SK-N-SH (cell line): ENCODE measurements at regions not wholly inside any gene's neighbourhood (a gene's known extent, or its start where the extent isn't known, plus 50 kb on each side); places are given as distances from the start of the nearest gene placed in this dataset.

ENCODE experiments used
- CTCF ChIA-PET: fragments of 300-600, 350-600 bp; formaldehyde crosslinking; extraction: SDS; loops from one replicate; lab custom pipeline; 2021; lab: Yijun Ruan, JAX
- POLR2A ChIA-PET: fragments of 350-600 bp; sonication (Branson Sonifier 250); formaldehyde crosslinking; extraction: SDS; loops from one replicate; lab custom pipeline; 2020; ENCODE audit warnings: antibody characterized with exemption, inconsistent platforms; lab: Yijun Ruan, JAX
- DNase-seq: peaks from one replicate; pipeline ENCODE4 v3.0.0; 2012
- H2AFZ ChIP-seq: fragments of 200-600 bp; sonication (generic); 2 replicates; pipeline ENCODE4 v1.8.1; 2016; ENCODE audit warnings: antibody characterized with exemption, mild to moderate bottlenecking, low read depth
- H3F3A ChIP-seq: fragments of 200-600 bp; sonication (generic); replicated peaks from 2 replicates; pipeline ENCODE3; 2016; ENCODE audit warnings: antibody characterized with exemption, mild to moderate bottlenecking; ENCODE audit not compliant: insufficient read depth
- H3K27ac ChIP-seq, 2 experiments: fragments of 200-500 bp in 1 of 2; fragments of 200-600 bp in 1 of 2; sonication (Bioruptor generic) in 1 of 2; sonication (generic), shearing (Covaris generic) in 1 of 2; 2 replicates each; pipeline versions ENCODE4 v1.5.1 to v1.6.1; 2014 to 2016; ENCODE audit warnings: low read depth in 2 of 2, inconsistent platforms in 1 of 2, low read length in 1 of 2, mild to moderate bottlenecking in 1 of 2, mixed read lengths in 1 of 2
- H3K27me3 ChIP-seq: fragments of 200-600 bp; sonication (generic), shearing (Covaris generic); 2 replicates; pipeline ENCODE4 v1.6.1; 2016; ENCODE audit warnings: mixed run types; ENCODE audit not compliant: insufficient read depth
- H3K36me3 ChIP-seq, 2 experiments: fragments of 200-500 bp in 1 of 2; fragments of 200-600 bp in 1 of 2; sonication (Bioruptor generic) in 1 of 2; sonication (generic) in 1 of 2; replicated peaks in 1 of 2; 2 replicates each; pipeline versions ENCODE3 to v1.5.1; 2014 to 2016; ENCODE audit warnings: low read length in 1 of 2, mild to moderate bottlenecking in 1 of 2; ENCODE audit not compliant: insufficient read depth in 2 of 2, control insufficient read depth in 1 of 2
- H3K4me1 ChIP-seq, 2 experiments: fragments of 200-500 bp in 1 of 2; fragments of 200-600 bp in 1 of 2; sonication (Bioruptor generic) in 1 of 2; sonication (generic), shearing (Covaris generic) in 1 of 2; 2 replicates each; pipeline versions ENCODE4 v1.5.1 to v1.6.1; 2014 to 2016; ENCODE audit warnings: low read depth in 1 of 2, low read length in 1 of 2, mixed run types in 1 of 2; ENCODE audit not compliant: insufficient read depth in 2 of 2, control insufficient read depth in 1 of 2
- H3K4me2 ChIP-seq: fragments of 200-600 bp; sonication (generic), shearing (Covaris generic); 2 replicates; pipeline ENCODE4 v1.6.1; 2017; ENCODE audit warnings: mixed run types
- H3K4me3 ChIP-seq, 2 experiments: fragments of 200-500 bp in 1 of 2; fragments of 200-600 bp in 1 of 2; sonication (Bioruptor generic) in 1 of 2; sonication (generic), shearing (Covaris generic) in 1 of 2; 2 replicates each; pipeline versions ENCODE4 v1.5.1 to v1.8.1; 2014 to 2016; ENCODE audit warnings: low read depth in 2 of 2, inconsistent platforms in 1 of 2, low read length in 1 of 2, mild to moderate bottlenecking in 1 of 2, mixed read lengths in 1 of 2, moderate library complexity in 1 of 2
- H3K79me2 ChIP-seq: fragments of 200-600 bp; sonication (generic); 2 replicates; pipeline ENCODE4 v1.8.1; 2017; ENCODE audit warnings: mild to moderate bottlenecking; ENCODE audit not compliant: insufficient read depth
- H3K9ac ChIP-seq: fragments of 200-600 bp; sonication (generic); 2 replicates; pipeline ENCODE4 v1.6.1; 2017; ENCODE audit warnings: mixed run types
- H3K9me2 ChIP-seq: fragments of 200-600 bp; sonication (generic); 2 replicates; pipeline ENCODE4 v1.6.1; 2017; ENCODE audit warnings: mixed run types
- H3K9me3 ChIP-seq: fragments of 200-600 bp; sonication (generic); 2 replicates; pipeline ENCODE4 v1.6.1; 2017; ENCODE audit warnings: mixed run types, mild to moderate bottlenecking, moderate library complexity
- H4K20me1 ChIP-seq: fragments of 200-600 bp; sonication (generic); 2 replicates; pipeline ENCODE4 v1.6.1; 2017; ENCODE audit warnings: mild to moderate bottlenecking, mixed run types; ENCODE audit not compliant: insufficient read depth
- ELF1 ChIP-seq: IDR thresholded peaks from 2 replicates; pipeline ENCODE4 v1.4.0; 2012
- EP300 ChIP-seq, 2 experiments: IDR thresholded peaks; 2 replicates each; pipeline versions ENCODE4 v1.4.0 to v1.6.1; 2012; ENCODE audit warnings: borderline replicate concordance in 1 of 2, low read depth in 1 of 2, low read length in 1 of 2
- FOXM1 ChIP-seq: IDR thresholded peaks from 2 replicates; pipeline ENCODE4 v1.4.0; 2012; ENCODE audit warnings: low read depth, mild to moderate bottlenecking
- GATA2 ChIP-seq: sonication (generic); formaldehyde crosslinking; IDR thresholded peaks from 2 replicates; pipeline ENCODE4 v1.5.0; 2020; ENCODE audit warnings: mild to moderate bottlenecking, missing genetic modification reagents
- IRF3 ChIP-seq: fragments of 150-350 bp; IDR thresholded peaks from 2 replicates; pipeline ENCODE4 v1.6.1; 2016; ENCODE audit warnings: mild to moderate bottlenecking, low read depth, low read length
- MEF2A ChIP-seq: IDR thresholded peaks from 2 replicates; pipeline ENCODE4 v1.4.0; 2012; ENCODE audit warnings: low read depth, borderline replicate concordance
- MXI1 ChIP-seq: IDR thresholded peaks from 2 replicates; pipeline ENCODE4 v1.6.1; 2012; ENCODE audit warnings: mild to moderate bottlenecking, low read depth, low read length, improper control_type of control experiment
- NFIC ChIP-seq: IDR thresholded peaks from 2 replicates; pipeline ENCODE4 v1.4.0; 2012; ENCODE audit warnings: borderline replicate concordance
- PBX3 ChIP-seq: IDR thresholded peaks from 2 replicates; pipeline ENCODE4; 2012
- POLR2AphosphoS5 ChIP-seq: IDR thresholded peaks from 2 replicates; pipeline ENCODE4 v1.6.1; 2012; ENCODE audit warnings: low read depth, low read length
- RCOR1 ChIP-seq: fragments of 150-350 bp; IDR thresholded peaks from 2 replicates; pipeline ENCODE4 v1.6.1; 2017; ENCODE audit warnings: antibody characterized with exemption, low read length
- SIN3A ChIP-seq: IDR thresholded peaks from 2 replicates; pipeline ENCODE4 v1.6.1; 2012; ENCODE audit warnings: low read depth, mild to moderate bottlenecking, low read length, moderate library complexity, borderline replicate concordance
- ZBTB33 ChIP-seq: IDR thresholded peaks from 2 replicates; pipeline ENCODE4 v1.4.0; 2012; ENCODE audit warnings: low read depth, borderline replicate concordance
- WGBS: methylation state at CpG from one replicate; pipeline ENCODE4 v1.1.6; 2017; ENCODE audit warnings: low lambda C conversion rate; 5-methylcytosine and 5-hydroxymethylcytosine counted together
- TF ChIP-seq, protein P1 (sequence below): IDR thresholded peaks from 2 replicates; pipeline ENCODE4 v1.6.1; 2012; ENCODE audit warnings: mild to moderate bottlenecking, low read depth, low read length, moderate library complexity
- TF ChIP-seq, protein P2 (sequence below): IDR thresholded peaks from 2 replicates; pipeline ENCODE4 v1.4.0; 2012; ENCODE audit warnings: low read depth, borderline replicate concordance

DNA sequence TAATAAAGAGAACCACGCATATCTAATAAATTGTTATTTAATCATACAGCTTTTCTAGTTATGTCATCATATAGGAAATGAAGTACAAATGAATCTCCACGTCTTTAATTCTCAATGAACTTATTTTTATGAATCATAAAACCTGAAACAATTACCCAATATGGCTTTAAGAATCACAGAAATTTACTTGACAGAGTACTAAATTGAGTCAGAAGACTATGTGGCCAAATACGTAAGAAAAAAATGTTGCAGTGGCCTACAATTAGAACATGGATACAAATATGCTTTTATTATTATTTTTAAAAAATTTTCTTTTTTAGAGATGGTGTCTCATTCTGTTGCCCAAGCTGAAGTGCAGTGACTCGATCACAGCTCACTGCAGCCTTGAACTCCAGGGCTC is 584.7 kb upstream of the SLC35B3 start:
- Histone ChIP-seq H3K36me3 (no peaks in the 10 kb centered on the region), H3K4me3 (no peak overlapping the region), H3K9me3 (no peaks in the 10 kb centered on the region), H3K27ac (no peak overlapping the region), H3K9me2 (no peaks in the 10 kb centered on the region), H2AFZ (no peak overlapping the region), H3F3A (no peaks in the 10 kb centered on the region), H3K4me2 (no peak overlapping the region), H3K27me3 (no peaks in the 10 kb centered on the region), H3K79me2 (no peaks in the 10 kb centered on the region), H3K4me1 (no peaks in the 10 kb centered on the region), H4K20me1 (no peaks in the 10 kb centered on the region), H3K9ac (no peak overlapping the region)
- ChIA-PET POLR2A (no interaction called here), CTCF (no interaction called here)
- no peak for DNase-seq
- TF ChIP-seq PBX3 (no peak), MEF2A (no peak), GATA2 (no peak), IRF3 (no peak), EP300 (IDR thresholded peaks at IDR 0.05; ENCODE audit: borderline replicate concordance in 1 of 2, low read depth in 1 of 2, low read length in 1 of 2) (no peak), RCOR1 (no peak), SIN3A (no peak), ZBTB33 (no peak), ELF1 (no peak), NFIC (no peak), POLR2AphosphoS5 (no peak), MXI1 (no peak), FOXM1 (no peak)
- TF ChIP-seq, protein P1, sequence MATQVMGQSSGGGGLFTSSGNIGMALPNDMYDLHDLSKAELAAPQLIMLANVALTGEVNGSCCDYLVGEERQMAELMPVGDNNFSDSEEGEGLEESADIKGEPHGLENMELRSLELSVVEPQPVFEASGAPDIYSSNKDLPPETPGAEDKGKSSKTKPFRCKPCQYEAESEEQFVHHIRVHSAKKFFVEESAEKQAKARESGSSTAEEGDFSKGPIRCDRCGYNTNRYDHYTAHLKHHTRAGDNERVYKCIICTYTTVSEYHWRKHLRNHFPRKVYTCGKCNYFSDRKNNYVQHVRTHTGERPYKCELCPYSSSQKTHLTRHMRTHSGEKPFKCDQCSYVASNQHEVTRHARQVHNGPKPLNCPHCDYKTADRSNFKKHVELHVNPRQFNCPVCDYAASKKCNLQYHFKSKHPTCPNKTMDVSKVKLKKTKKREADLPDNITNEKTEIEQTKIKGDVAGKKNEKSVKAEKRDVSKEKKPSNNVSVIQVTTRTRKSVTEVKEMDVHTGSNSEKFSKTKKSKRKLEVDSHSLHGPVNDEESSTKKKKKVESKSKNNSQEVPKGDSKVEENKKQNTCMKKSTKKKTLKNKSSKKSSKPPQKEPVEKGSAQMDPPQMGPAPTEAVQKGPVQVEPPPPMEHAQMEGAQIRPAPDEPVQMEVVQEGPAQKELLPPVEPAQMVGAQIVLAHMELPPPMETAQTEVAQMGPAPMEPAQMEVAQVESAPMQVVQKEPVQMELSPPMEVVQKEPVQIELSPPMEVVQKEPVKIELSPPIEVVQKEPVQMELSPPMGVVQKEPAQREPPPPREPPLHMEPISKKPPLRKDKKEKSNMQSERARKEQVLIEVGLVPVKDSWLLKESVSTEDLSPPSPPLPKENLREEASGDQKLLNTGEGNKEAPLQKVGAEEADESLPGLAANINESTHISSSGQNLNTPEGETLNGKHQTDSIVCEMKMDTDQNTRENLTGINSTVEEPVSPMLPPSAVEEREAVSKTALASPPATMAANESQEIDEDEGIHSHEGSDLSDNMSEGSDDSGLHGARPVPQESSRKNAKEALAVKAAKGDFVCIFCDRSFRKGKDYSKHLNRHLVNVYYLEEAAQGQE, result no peak
- TF ChIP-seq, protein P2, sequence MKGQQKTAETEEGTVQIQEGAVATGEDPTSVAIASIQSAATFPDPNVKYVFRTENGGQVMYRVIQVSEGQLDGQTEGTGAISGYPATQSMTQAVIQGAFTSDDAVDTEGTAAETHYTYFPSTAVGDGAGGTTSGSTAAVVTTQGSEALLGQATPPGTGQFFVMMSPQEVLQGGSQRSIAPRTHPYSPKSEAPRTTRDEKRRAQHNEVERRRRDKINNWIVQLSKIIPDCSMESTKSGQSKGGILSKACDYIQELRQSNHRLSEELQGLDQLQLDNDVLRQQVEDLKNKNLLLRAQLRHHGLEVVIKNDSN, result no peak
- WGBS, result 2% methylated on average over 4 of the region's 4 CpGs
